Progenitor cell of endocrine pancreas (in vitro differentiated cells): ENCODE measurements at regions not wholly inside any gene's neighbourhood (a gene's known extent, or its start where the extent isn't known, plus 50 kb on each side); places are given as distances from the start of the nearest gene placed in this dataset.

Source experiments
- DNase-seq: peaks from one replicate; pipeline ENCODE4 v3.0.0; 2021; ENCODE audit warnings: low spot score; ENCODE audit not compliant: unreplicated experiment
- H3K27ac Mint-ChIP-seq: 2 replicates; pipeline ENCODE4 v1.8.0; 2021; ENCODE audit warnings: mild to moderate bottlenecking, moderate library complexity, mixed read lengths
- H3K27me3 Mint-ChIP-seq: 2 replicates; pipeline ENCODE4 v1.8.0; 2021; ENCODE audit warnings: mixed read lengths
- H3K36me3 Mint-ChIP-seq: 2 replicates; pipeline ENCODE4 v1.8.0; 2022; ENCODE audit warnings: mixed read lengths; ENCODE audit not compliant: insufficient read depth
- H3K4me1 Mint-ChIP-seq: 2 replicates; pipeline ENCODE4 v1.8.0; 2021; ENCODE audit warnings: low read depth, mixed read lengths
- H3K4me3 Mint-ChIP-seq: 2 replicates; pipeline ENCODE4 v1.8.0; 2021; ENCODE audit warnings: low read depth, mild to moderate bottlenecking, moderate library complexity, mixed read lengths
- H3K9me3 Mint-ChIP-seq: 2 replicates; pipeline ENCODE4 v1.8.0; 2021; ENCODE audit warnings: low read depth, mixed read lengths
- TF ChIP-seq, protein P1 (sequence below): fragments of 200-600 bp; sonication (generic); IDR thresholded peaks from one replicate; pipeline ENCODE4 v1.5.0; 2021; ENCODE audit warnings: antibody characterized with exemption, mild to moderate bottlenecking; ENCODE audit not compliant: unreplicated experiment

DNA sequence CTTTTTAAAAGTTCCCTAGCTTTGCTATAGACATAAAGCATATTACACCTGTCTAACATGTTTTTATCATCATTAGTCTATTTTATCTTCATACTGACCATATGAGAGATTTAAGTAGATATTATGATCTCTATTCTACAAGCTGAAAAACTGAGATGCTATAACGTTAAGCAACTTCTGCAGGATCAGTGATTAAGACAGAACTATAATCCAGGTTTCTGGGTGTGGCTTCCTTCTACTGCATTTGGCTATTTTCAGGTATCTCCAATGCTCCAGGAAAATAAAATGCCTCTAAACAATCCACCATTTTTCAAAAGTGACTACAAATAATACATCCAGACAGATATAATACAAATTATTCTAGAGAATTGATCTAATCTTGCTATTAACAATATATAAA is 53.4 kb downstream of the RGS2 start:
- no peak overlapping the region for H3K4me3 Mint-ChIP-seq
- TF ChIP-seq, protein P1, sequence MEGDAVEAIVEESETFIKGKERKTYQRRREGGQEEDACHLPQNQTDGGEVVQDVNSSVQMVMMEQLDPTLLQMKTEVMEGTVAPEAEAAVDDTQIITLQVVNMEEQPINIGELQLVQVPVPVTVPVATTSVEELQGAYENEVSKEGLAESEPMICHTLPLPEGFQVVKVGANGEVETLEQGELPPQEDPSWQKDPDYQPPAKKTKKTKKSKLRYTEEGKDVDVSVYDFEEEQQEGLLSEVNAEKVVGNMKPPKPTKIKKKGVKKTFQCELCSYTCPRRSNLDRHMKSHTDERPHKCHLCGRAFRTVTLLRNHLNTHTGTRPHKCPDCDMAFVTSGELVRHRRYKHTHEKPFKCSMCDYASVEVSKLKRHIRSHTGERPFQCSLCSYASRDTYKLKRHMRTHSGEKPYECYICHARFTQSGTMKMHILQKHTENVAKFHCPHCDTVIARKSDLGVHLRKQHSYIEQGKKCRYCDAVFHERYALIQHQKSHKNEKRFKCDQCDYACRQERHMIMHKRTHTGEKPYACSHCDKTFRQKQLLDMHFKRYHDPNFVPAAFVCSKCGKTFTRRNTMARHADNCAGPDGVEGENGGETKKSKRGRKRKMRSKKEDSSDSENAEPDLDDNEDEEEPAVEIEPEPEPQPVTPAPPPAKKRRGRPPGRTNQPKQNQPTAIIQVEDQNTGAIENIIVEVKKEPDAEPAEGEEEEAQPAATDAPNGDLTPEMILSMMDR, result no peak
- H3K9me3 Mint-ChIP-seq, result no peaks in the 10 kb centered on the region
- no peaks in the 10 kb centered on the region for H3K36me3 Mint-ChIP-seq
- no peaks in the 10 kb centered on the region for H3K27me3 Mint-ChIP-seq
- peaks cover 15% of the 10 kb centered on the region for H3K4me1 Mint-ChIP-seq
- no peak overlapping the region for H3K27ac Mint-ChIP-seq
- no peak for DNase-seq

DNA sequence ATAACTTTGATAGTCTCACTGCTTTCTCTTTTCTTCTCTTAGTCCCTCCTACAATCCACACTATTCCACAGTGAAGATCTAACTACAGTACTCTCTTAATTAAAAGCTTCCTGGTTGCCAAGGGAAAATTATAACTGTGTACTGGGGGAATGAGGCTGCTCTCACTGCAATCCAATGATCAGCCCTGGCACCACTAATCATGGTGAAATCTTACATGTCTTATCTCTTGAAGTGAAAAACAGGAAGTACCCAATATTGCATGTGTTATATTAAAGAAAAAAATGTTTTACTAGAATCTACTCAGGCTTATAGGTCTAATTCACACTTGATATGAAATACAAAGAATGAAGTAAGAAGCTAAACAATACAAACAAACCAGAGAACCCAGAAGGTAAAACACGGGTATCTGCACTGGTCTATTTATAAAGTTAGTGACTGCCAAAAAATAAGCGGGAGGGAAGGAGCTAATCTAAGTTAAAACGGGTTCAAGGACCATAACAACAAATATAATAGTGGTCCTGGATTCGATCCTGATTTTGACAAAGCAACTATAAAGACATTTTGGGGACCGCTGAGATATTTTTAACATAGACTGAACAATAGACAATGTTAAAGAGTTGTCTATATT is 57.5 kb downstream of the RGS2 start:
- H3K36me3 Mint-ChIP-seq, result no peaks in the 10 kb centered on the region
- H3K27ac Mint-ChIP-seq, result no peak overlapping the region
- H3K27me3 Mint-ChIP-seq, result no peaks in the 10 kb centered on the region
- no peak overlapping the region for H3K4me3 Mint-ChIP-seq
- DNase-seq, result no peak
- no peaks in the 10 kb centered on the region for H3K9me3 Mint-ChIP-seq
- no peaks in the 10 kb centered on the region for H3K4me1 Mint-ChIP-seq
- TF ChIP-seq, protein P1, result no peak

DNA sequence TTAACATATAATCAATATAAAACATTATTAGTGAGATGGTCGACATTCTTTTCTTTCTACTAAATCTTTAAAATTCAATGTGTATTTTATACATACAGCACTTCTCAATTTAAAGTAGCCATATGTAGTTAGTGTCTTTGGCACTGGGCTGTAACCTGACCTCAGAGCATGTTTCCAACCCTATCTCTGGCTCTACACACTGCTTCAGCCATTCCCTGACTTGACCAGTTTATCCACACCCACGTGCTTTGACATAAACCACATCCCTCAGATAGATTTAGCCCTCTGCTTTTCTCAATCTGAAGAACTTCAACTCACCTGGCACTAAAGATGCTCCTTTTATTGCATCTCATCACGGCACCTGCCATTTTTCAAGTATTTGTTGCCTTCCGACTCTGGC is 58.3 kb downstream of the RGS2 start:
- Mint-ChIP-seq H3K27ac (no peak overlapping the region), H3K27me3 (no peaks in the 10 kb centered on the region), H3K4me1 (no peaks in the 10 kb centered on the region), H3K9me3 (no peaks in the 10 kb centered on the region), H3K36me3 (no peaks in the 10 kb centered on the region), H3K4me3 (no peak overlapping the region)
- TF ChIP-seq, protein P1, result no peak
- no peak for DNase-seq

GRCh38 chr1:192869308-192869940 is 60.6 kb downstream of the RGS2 start:
- Mint-ChIP-seq H3K4me3 (no peak overlapping the region), H3K27ac (no peak overlapping the region), H3K27me3 (no peaks in the 10 kb centered on the region), H3K4me1 (no peaks in the 10 kb centered on the region), H3K9me3 (no peaks in the 10 kb centered on the region), H3K36me3 (no peaks in the 10 kb centered on the region)
- TF ChIP-seq, protein P1, result no peak
- no peak for DNase-seq

GRCh38 chr1:192872010-192872409 is 63.2 kb downstream of the RGS2 start:
- no peak overlapping the region for H3K4me3 Mint-ChIP-seq
- no peaks in the 10 kb centered on the region for H3K36me3 Mint-ChIP-seq
- DNase-seq, result no peak
- no peak overlapping the region for H3K27ac Mint-ChIP-seq
- H3K27me3 Mint-ChIP-seq, result no peaks in the 10 kb centered on the region
- H3K4me1 Mint-ChIP-seq, result no peaks in the 10 kb centered on the region
- no peaks in the 10 kb centered on the region for H3K9me3 Mint-ChIP-seq
- TF ChIP-seq, protein P1, result no peak
